Panc1 (cell line): ENCODE measurements at regions not wholly inside any gene's neighbourhood (a gene's known extent, or its start where the extent isn't known, plus 50 kb on each side); places are given as distances from the start of the nearest gene placed in this dataset.

ENCODE experiments used
- ATAC-seq: fragments of 200-7000 bp; cut with Tn5 transposase; 2 replicates; pipeline ENCODE4 v1.9.1; 2020; ENCODE audit warnings: mild to moderate bottlenecking, moderate library complexity
- BruUV-seq: library from RNA; stranded (reverse); fragments of 400-500 nt; replicated peaks from 2 replicates; lab custom pipeline; 2021; lab: Mats Ljungman, UMichigan
- CTCF ChIA-PET: fragments of 300-600 bp; sonication (Branson Sonifier 250); formaldehyde crosslinking; loops from one replicate; lab custom pipeline; 2022; ENCODE audit warnings: antibody characterized with exemption; lab: Charles Lee
- POLR2A ChIA-PET: fragments of 300-600 bp; sonication (Branson Sonifier 250); formaldehyde crosslinking; loops from one replicate; lab custom pipeline; 2022; ENCODE audit warnings: antibody characterized with exemption; lab: Charles Lee
- DNase-seq: peaks from one replicate; pipeline ENCODE4 v3.0.0-alpha.2; 2010; ENCODE audit warnings: low read depth, low spot score
- H3K27ac ChIP-seq: 2 replicates; pipeline ENCODE4 v1.5.1; 2011; ENCODE audit warnings: mild to moderate bottlenecking, low read length, inconsistent platforms
- H3K27me3 ChIP-seq: fragments of 200-500 bp; sonication (Bioruptor generic); 2 replicates; pipeline ENCODE4 v1.6.0; 2014; ENCODE audit warnings: low read length, inconsistent platforms; ENCODE audit not compliant: control insufficient read depth, insufficient read depth
- H3K36me3 ChIP-seq: fragments of 200-500 bp; sonication (Bioruptor generic); 2 replicates; pipeline ENCODE4 v1.5.1; 2014; ENCODE audit warnings: inconsistent platforms, mild to moderate bottlenecking, low read length, moderate library complexity; ENCODE audit not compliant: control insufficient read depth, insufficient read depth
- H3K4me1 ChIP-seq: 2 replicates; pipeline ENCODE4 v1.5.1; 2011; ENCODE audit warnings: inconsistent platforms, mild to moderate bottlenecking, low read length, moderate library complexity; ENCODE audit not compliant: control insufficient read depth, insufficient read depth
- H3K4me3 ChIP-seq, 2 experiments: 2 replicates each; pipeline ENCODE4 v1.5.1; 2011 to 2012; ENCODE audit warnings: low read depth in 2 of 2, low read length in 2 of 2, mild to moderate bottlenecking in 2 of 2, inconsistent platforms in 1 of 2, moderate library complexity in 1 of 2
- H3K9me3 ChIP-seq: fragments of 200-500 bp; sonication (Bioruptor generic); 2 replicates; pipeline ENCODE4 v1.5.1; 2014; ENCODE audit warnings: low read depth, mild to moderate bottlenecking, inconsistent platforms, low read length, moderate library complexity; ENCODE audit not compliant: control insufficient read depth, insufficient read depth
- POLR2AphosphoS5 ChIP-seq: IDR thresholded peaks from 2 replicates; pipeline ENCODE4 v1.6.1; 2012; ENCODE audit warnings: mild to moderate bottlenecking, low read depth, low read length, moderate library complexity
- SIN3A ChIP-seq: IDR thresholded peaks from 2 replicates; pipeline ENCODE4 v1.6.1; 2012; ENCODE audit warnings: low read depth, mild to moderate bottlenecking, low read length, moderate library complexity, borderline replicate concordance; ENCODE audit not compliant: insufficient read depth
- TCF7L2 ChIP-seq: IDR thresholded peaks from 2 replicates; pipeline ENCODE4 v1.6.1; 2011; ENCODE audit warnings: mild to moderate bottlenecking, low read depth, low read length, inconsistent platforms
- in situ Hi-C: cut with HindIII; loops from 2 replicates; pipeline ENCODE4 v1.10.0; 2016; ENCODE audit warnings: low sequenced_read_pairs, low pct_unique_long_range_greater_than_20kb
- intact Hi-C: fragments of 100-400 bp; cut with micrococcal nuclease; formaldehyde crosslinking; loops from one replicate; pipeline ENCODE4 v1.10.0; 2022; ENCODE audit not compliant: unreplicated experiment
- TF ChIP-seq, protein P1 (sequence below), 2 experiments: IDR thresholded peaks; 2 replicates each; pipeline ENCODE4 v1.6.1; 2011 to 2012; ENCODE audit warnings: low read depth in 2 of 2, control low read depth in 1 of 2, low read length in 1 of 2, mild to moderate bottlenecking in 1 of 2, moderate library complexity in 1 of 2; ENCODE audit not compliant: insufficient read depth in 1 of 2
- TF ChIP-seq, protein P2 (sequence below): fragments of 450-650 bp; IDR thresholded peaks from 2 replicates; pipeline ENCODE4 v1.5.1; 2017; ENCODE audit warnings: mild to moderate bottlenecking

DNA sequence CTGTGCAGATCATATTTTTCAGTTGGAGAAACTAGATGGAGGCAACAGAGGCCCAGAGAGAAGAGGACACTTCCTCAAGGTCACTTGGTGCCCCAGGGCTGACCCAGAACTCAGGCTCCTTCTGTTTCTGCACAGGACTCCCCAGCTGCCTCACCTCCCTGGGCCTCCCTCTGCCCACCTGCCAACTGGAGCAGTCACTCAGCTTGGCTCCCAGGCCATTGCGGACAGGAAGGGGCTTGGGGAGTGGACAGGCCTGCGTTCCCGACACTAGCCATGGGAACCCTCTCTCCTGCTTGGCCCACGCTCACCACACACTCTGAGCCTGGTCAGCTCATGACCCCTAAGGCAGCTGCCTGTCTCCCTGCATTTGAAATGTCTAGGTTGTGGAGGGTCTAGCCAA, 78.1 kb upstream of the BRD7 start:
- CTCF ChIA-PET: no interaction called here

DNA sequence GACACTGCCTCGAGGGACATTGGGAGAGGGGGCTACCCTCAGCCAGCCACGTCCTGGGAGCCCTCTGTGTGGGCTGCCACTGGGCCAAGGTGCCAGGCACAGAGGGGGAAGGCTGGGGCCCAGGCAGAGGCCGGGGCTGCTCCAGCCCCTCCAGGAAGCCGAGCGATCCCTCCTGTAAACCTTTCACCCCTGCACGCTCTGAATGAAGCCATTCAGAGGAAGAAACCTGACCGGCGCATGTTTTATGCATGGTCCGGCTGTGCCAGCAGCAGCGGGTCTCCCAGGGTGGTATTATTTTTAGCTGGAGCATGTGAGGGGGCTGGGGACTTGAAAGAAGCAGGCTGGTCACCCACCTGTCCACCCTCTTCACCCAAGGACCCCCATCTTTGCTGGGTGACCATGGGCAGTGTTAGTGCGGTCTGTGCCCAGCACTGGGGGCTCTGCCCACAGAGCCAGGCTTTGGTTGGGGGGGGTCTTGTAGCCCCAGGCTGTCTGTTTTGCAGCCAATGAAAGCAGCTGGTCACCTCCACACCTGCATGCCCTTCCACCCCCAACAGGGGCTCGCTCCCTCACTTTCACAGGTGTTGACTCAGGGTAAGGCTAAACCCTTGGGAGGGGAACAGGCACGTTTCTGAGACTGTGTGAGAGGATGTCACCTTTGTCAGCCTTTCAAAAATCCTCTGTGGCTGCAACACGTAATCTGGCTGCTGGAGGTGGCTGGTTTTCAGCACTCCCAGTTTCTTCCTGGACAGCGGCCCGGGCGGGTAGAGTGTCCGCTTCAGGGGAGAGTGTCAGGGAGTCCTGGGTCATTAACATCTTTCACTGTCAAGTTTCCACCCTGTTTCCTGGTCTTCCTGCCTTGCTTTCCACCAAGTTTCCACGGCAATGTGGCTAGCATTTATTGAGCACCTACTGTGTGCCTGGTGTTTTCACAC, 77.1 kb upstream of the BRD7 start:
- BruUV-seq: no TSS peak
- intact Hi-C loops: no loop called here

More for the DNA sequence above, 78.1 kb upstream of the BRD7 start:
- intact Hi-C loops: no loop called here
- DNase-seq (no peak), ATAC-seq (no peak)
- Histone ChIP-seq H3K36me3 (no peaks in the 10 kb centered on the region), H3K4me3 (no peak overlapping the region), H3K27me3 (no peaks in the 10 kb centered on the region), H3K27ac (no peak overlapping the region), H3K9me3 (no peaks in the 10 kb centered on the region), H3K4me1 (no peaks in the 10 kb centered on the region)
- TF ChIP-seq SIN3A (no peak), TCF7L2 (no peak), POLR2AphosphoS5 (no peak)
- TF ChIP-seq, protein P1, sequence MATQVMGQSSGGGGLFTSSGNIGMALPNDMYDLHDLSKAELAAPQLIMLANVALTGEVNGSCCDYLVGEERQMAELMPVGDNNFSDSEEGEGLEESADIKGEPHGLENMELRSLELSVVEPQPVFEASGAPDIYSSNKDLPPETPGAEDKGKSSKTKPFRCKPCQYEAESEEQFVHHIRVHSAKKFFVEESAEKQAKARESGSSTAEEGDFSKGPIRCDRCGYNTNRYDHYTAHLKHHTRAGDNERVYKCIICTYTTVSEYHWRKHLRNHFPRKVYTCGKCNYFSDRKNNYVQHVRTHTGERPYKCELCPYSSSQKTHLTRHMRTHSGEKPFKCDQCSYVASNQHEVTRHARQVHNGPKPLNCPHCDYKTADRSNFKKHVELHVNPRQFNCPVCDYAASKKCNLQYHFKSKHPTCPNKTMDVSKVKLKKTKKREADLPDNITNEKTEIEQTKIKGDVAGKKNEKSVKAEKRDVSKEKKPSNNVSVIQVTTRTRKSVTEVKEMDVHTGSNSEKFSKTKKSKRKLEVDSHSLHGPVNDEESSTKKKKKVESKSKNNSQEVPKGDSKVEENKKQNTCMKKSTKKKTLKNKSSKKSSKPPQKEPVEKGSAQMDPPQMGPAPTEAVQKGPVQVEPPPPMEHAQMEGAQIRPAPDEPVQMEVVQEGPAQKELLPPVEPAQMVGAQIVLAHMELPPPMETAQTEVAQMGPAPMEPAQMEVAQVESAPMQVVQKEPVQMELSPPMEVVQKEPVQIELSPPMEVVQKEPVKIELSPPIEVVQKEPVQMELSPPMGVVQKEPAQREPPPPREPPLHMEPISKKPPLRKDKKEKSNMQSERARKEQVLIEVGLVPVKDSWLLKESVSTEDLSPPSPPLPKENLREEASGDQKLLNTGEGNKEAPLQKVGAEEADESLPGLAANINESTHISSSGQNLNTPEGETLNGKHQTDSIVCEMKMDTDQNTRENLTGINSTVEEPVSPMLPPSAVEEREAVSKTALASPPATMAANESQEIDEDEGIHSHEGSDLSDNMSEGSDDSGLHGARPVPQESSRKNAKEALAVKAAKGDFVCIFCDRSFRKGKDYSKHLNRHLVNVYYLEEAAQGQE (IDR thresholded peaks at IDR 0.05; ENCODE audit: insufficient read depth in 1 of 2, low read depth in 2 of 2, low read length in 1 of 2): no peak
- TF ChIP-seq, protein P2, sequence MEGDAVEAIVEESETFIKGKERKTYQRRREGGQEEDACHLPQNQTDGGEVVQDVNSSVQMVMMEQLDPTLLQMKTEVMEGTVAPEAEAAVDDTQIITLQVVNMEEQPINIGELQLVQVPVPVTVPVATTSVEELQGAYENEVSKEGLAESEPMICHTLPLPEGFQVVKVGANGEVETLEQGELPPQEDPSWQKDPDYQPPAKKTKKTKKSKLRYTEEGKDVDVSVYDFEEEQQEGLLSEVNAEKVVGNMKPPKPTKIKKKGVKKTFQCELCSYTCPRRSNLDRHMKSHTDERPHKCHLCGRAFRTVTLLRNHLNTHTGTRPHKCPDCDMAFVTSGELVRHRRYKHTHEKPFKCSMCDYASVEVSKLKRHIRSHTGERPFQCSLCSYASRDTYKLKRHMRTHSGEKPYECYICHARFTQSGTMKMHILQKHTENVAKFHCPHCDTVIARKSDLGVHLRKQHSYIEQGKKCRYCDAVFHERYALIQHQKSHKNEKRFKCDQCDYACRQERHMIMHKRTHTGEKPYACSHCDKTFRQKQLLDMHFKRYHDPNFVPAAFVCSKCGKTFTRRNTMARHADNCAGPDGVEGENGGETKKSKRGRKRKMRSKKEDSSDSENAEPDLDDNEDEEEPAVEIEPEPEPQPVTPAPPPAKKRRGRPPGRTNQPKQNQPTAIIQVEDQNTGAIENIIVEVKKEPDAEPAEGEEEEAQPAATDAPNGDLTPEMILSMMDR: no peak
- BruUV-seq: no TSS peak
- in situ Hi-C loops: no loop called here
- POLR2A ChIA-PET: no interaction called here

More for the DNA sequence above, 77.1 kb upstream of the BRD7 start:
- Histone ChIP-seq H3K27ac (no peak overlapping the region), H3K36me3 (no peaks in the 10 kb centered on the region), H3K9me3 (no peaks in the 10 kb centered on the region; the same call in 1 of the 2 replicates), H3K4me3 (no peak overlapping the region), H3K4me1 (no peaks in the 10 kb centered on the region), H3K27me3 (no peaks in the 10 kb centered on the region)
- CTCF ChIA-PET: no interaction called here
- no peak for ATAC-seq
- in situ Hi-C loops: no loop called here
- POLR2A ChIA-PET: no interaction called here
- TF ChIP-seq SIN3A (no peak), TCF7L2 (no peak), POLR2AphosphoS5 (no peak)
- TF ChIP-seq, protein P2: no peak
- TF ChIP-seq, protein P1 (IDR thresholded peaks at IDR 0.05; ENCODE audit: insufficient read depth in 1 of 2, low read depth in 2 of 2, low read length in 1 of 2): no peak
- DNase-seq: no peak
